HCT116 (cell line): ENCODE measurements at regions not wholly inside any gene's neighbourhood (a gene's known extent, or its start where the extent isn't known, plus 50 kb on each side); places are given as distances from the start of the nearest gene placed in this dataset.

Experiments used
- ATAC-seq: fragments of 200-7000 bp; cut with Tn5 transposase; 2 replicates; pipeline ENCODE4 v1.9.1; 2020; ENCODE audit warnings: mild to moderate bottlenecking, moderate library complexity
- BruUV-seq: library from RNA; stranded (reverse); fragments of 400-500 nt; replicated peaks from 2 replicates; lab custom pipeline; 2021; lab: Mats Ljungman, UMichigan
- CTCF ChIA-PET: fragments of 300-600 bp; sonication (Branson Sonifier 250); formaldehyde crosslinking; loops from one replicate; lab custom pipeline; 2021; ENCODE audit warnings: antibody characterized with exemption; lab: Charles Lee
- POLR2A ChIA-PET: fragments of 300-600, 350-600 bp; sonication (Branson Sonifier 250); formaldehyde crosslinking; loops from one replicate; lab custom pipeline; 2021; ENCODE audit warnings: antibody characterized with exemption; lab: Charles Lee
- RAD21 ChIA-PET, 2 experiments: fragments of 300-600 bp; sonication (Branson Sonifier 250); formaldehyde crosslinking; loops; one replicate each; lab custom pipeline; 2023; ENCODE audit warnings: low total read pairs in 2 of 2; ENCODE audit not compliant: uncharacterized antibody in 2 of 2, unreplicated experiment in 2 of 2, low non-redundant PET in 1 of 2; lab: Charles Lee
- DNase-seq: peaks from one replicate; pipeline ENCODE4 v3.0.0-alpha.2; 2010; ENCODE audit warnings: low read depth, low spot score
- H2AFZ ChIP-seq: fragments of 200-600 bp; shearing (Covaris generic), sonication (generic); 2 replicates; pipeline ENCODE4 v1.6.1; 2017; ENCODE audit warnings: low read depth, mixed run types, mixed read lengths, antibody characterized with exemption, low read length; ENCODE audit not compliant: poor library complexity, severe bottlenecking
- H3K27ac ChIP-seq: 2 replicates; pipeline ENCODE4 v1.5.1; 2012; ENCODE audit warnings: low read depth, low read length
- H3K27me3 ChIP-seq: fragments of 200-600 bp; sonication (generic); 2 replicates; pipeline ENCODE4 v1.6.1; 2016; ENCODE audit warnings: mixed run types, low read length, mixed read lengths; ENCODE audit not compliant: insufficient read depth
- H3K36me3 ChIP-seq, 2 experiments: fragments of 200-500 bp in 1 of 2; fragments of 200-600 bp in 1 of 2; sonication (Bioruptor generic) in 1 of 2; sonication (generic) in 1 of 2; 2 replicates each; pipeline versions ENCODE4 v1.5.1 to v1.6.1; 2014 to 2016; ENCODE audit warnings: low read length in 2 of 2, inconsistent platforms in 1 of 2, mixed read lengths in 1 of 2, mixed run types in 1 of 2; ENCODE audit not compliant: insufficient read depth in 2 of 2, control insufficient read depth in 1 of 2
- H3K4me1 ChIP-seq, 2 experiments: fragments of 200-600 bp in 1 of 2; sonication (generic) in 1 of 2; 2 replicates each; pipeline versions ENCODE4 v1.5.1 to v1.6.1; 2012 to 2017; ENCODE audit warnings: low read length in 2 of 2, inconsistent platforms in 1 of 2, mild to moderate bottlenecking in 1 of 2, mixed read lengths in 1 of 2, mixed run types in 1 of 2, moderate library complexity in 1 of 2; ENCODE audit not compliant: insufficient read depth in 2 of 2, control insufficient read depth in 1 of 2
- H3K4me2 ChIP-seq: fragments of 200-600 bp; sonication (generic); 2 replicates; pipeline ENCODE4 v1.6.1; 2017; ENCODE audit warnings: mixed run types, low read length, mixed read lengths
- H3K4me3 ChIP-seq, 2 experiments: fragments of 200-600 bp in 1 of 2; sonication (generic) in 1 of 2; replicated peaks in 1 of 2; 2 replicates each; pipeline ENCODE4 v1.5.1; 2011 to 2016; ENCODE audit warnings: low read length in 2 of 2, control low read depth in 1 of 2, low read depth in 1 of 2, mild to moderate bottlenecking in 1 of 2, mixed read lengths in 1 of 2, mixed run types in 1 of 2
- H3K79me2 ChIP-seq: fragments of 200-600 bp; sonication (generic); 2 replicates; pipeline ENCODE4 v1.6.1; 2017; ENCODE audit warnings: mild to moderate bottlenecking, mixed run types, low read length, moderate library complexity, mixed read lengths; ENCODE audit not compliant: insufficient read depth
- H3K9ac ChIP-seq: fragments of 200-600 bp; sonication (generic); 2 replicates; pipeline ENCODE4 v1.6.1; 2016; ENCODE audit warnings: low read length, mixed read lengths
- H3K9me2 ChIP-seq: fragments of 200-600 bp; sonication (generic), shearing (Covaris generic); 2 replicates; pipeline ENCODE4 v1.6.1; 2017; ENCODE audit warnings: mixed run types, mild to moderate bottlenecking, moderate library complexity; ENCODE audit not compliant: insufficient read depth
- H3K9me3 ChIP-seq, 2 experiments: fragments of 200-500 bp in 1 of 2; fragments of 200-600 bp in 1 of 2; sonication (Bioruptor generic) in 1 of 2; sonication (generic) in 1 of 2; 2 replicates each; pipeline ENCODE4 v1.6.1; 2014 to 2017; ENCODE audit warnings: low read length in 2 of 2, mixed read lengths in 2 of 2, inconsistent platforms in 1 of 2, low read depth in 1 of 2, mild to moderate bottlenecking in 1 of 2, mixed run types in 1 of 2, moderate library complexity in 1 of 2; ENCODE audit not compliant: control insufficient read depth in 1 of 2, insufficient read depth in 1 of 2
- H4K20me1 ChIP-seq: fragments of 200-600 bp; sonication (generic), shearing (Covaris generic); 2 replicates; pipeline ENCODE4 v1.6.1; 2017; ENCODE audit warnings: mixed run types, mild to moderate bottlenecking, moderate library complexity; ENCODE audit not compliant: insufficient read depth
- CBX3 ChIP-seq: IDR thresholded peaks from 2 replicates; pipeline ENCODE4 v1.6.1; 2012; ENCODE audit warnings: low read depth
- CEBPB ChIP-seq: IDR thresholded peaks from 2 replicates; pipeline ENCODE4 v1.6.1; 2012; ENCODE audit warnings: low read depth
- CTCF ChIP-seq, 3 experiments: fragments of 200-600 bp in 1 of 3; sonication (generic) in 1 of 3; IDR thresholded peaks in 2 of 3; conservative IDR thresholded peaks in 1 of 3; 2 replicates each; pipeline ENCODE4 v1.5.1; 2012 to 2017; ENCODE audit warnings: low read depth in 2 of 3, low read length in 2 of 3, antibody characterized with exemption in 1 of 3, borderline replicate concordance in 1 of 3, control low read depth in 1 of 3, mild to moderate bottlenecking in 1 of 3, mixed read lengths in 1 of 3, mixed run types in 1 of 3, moderate library complexity in 1 of 3; ENCODE audit not compliant: insufficient read depth in 1 of 3
- ELF1 ChIP-seq: IDR thresholded peaks from 2 replicates; pipeline ENCODE4 v1.6.1; 2012; ENCODE audit warnings: low read depth, borderline replicate concordance
- EZH2phosphoT487 ChIP-seq: fragments of 200-600 bp; IDR thresholded peaks from 2 replicates; pipeline ENCODE4 v1.6.1; 2018; ENCODE audit warnings: antibody characterized with exemption, borderline replicate concordance
- JUND ChIP-seq: IDR thresholded peaks from 2 replicates; pipeline ENCODE4 v1.6.1; 2012
- MAX ChIP-seq: IDR thresholded peaks from 2 replicates; pipeline ENCODE4 v1.6.1; 2012
- POLR2A ChIP-seq: IDR thresholded peaks from 2 replicates; pipeline ENCODE4 v1.7.0; 2011; ENCODE audit warnings: borderline replicate concordance; ENCODE audit not compliant: insufficient read depth, insufficient read length; ENCODE audit errors: extremely low read depth
- REST ChIP-seq: IDR thresholded peaks from 2 replicates; pipeline ENCODE4 v1.6.1; 2012; ENCODE audit warnings: low read depth
- SIN3A ChIP-seq: IDR thresholded peaks from 2 replicates; pipeline ENCODE4 v1.6.1; 2012; ENCODE audit warnings: low read depth
- SP1 ChIP-seq: IDR thresholded peaks from 2 replicates; pipeline ENCODE4 v1.6.1; 2012; ENCODE audit warnings: low read depth
- TCF7L2 ChIP-seq: IDR thresholded peaks from 2 replicates; pipeline ENCODE4 v1.7.0; 2011; ENCODE audit warnings: borderline replicate concordance, inconsistent platforms; ENCODE audit not compliant: insufficient read depth, insufficient read length; ENCODE audit errors: extremely low read depth
- YY1 ChIP-seq: IDR thresholded peaks from 2 replicates; pipeline ENCODE4 v1.6.1; 2011; ENCODE audit warnings: low read length, low read depth, moderate library complexity, mild to moderate bottlenecking; ENCODE audit not compliant: insufficient replicate concordance; ENCODE audit errors: extremely low read depth
- ZNF274 ChIP-seq: fragments of 200-500 bp; sonication (Bioruptor generic); IDR thresholded peaks from 2 replicates; pipeline ENCODE4 v1.6.1; 2014; ENCODE audit warnings: mild to moderate bottlenecking, low read depth, low read length, inconsistent platforms
- intact Hi-C: fragments of 100-400 bp; cut with micrococcal nuclease; formaldehyde crosslinking; loops from 2 replicates; pipeline ENCODE4 v1.10.0; 2022

- ATAC-seq (no peak), DNase-seq (no peak)
- H3K27ac ChIP-seq, result no peak overlapping the region
- RAD21 ChIA-PET, result no interaction called here
- POLR2A ChIA-PET, result no interaction called here
- H3K9ac ChIP-seq, result no peak overlapping the region
- H3K27me3 ChIP-seq, result peaks cover 34% of the 10 kb centered on the region
- H3K4me3 ChIP-seq, result no peak overlapping the region
- H3K36me3 ChIP-seq, result no peaks in the 10 kb centered on the region
- TF ChIP-seq YY1 (no peak), REST (no peak), JUND (no peak), EZH2phosphoT487 (no peak), POLR2A (no peak), CEBPB (no peak), CTCF (IDR thresholded peaks at IDR 0.05 in 2 of 3, conservative IDR thresholded peaks at IDR 0.05 in 1 of 3; ENCODE audit: borderline replicate concordance in 1 of 3, insufficient read depth in 1 of 3, low read depth in 2 of 3, low read length in 2 of 3) (no peak), ZNF274 (no peak), MAX (no peak), CBX3 (no peak), ELF1 (no peak), TCF7L2 (no peak), SIN3A (no peak), SP1 (no peak)
- no peaks in the 10 kb centered on the region for H3K9me2 ChIP-seq
- no peaks in the 10 kb centered on the region; a peak in 1 of 4 replicates for H3K4me1 ChIP-seq
- no peaks in the 10 kb centered on the region for H3K9me3 ChIP-seq
- no peak overlapping the region for H3K4me2 ChIP-seq
- CTCF ChIA-PET, result no interaction called here
- no peaks in the 10 kb centered on the region for H3K79me2 ChIP-seq
- no peak overlapping the region for H2AFZ ChIP-seq
- H4K20me1 ChIP-seq, result no peaks in the 10 kb centered on the region
- intact Hi-C loops, result no loop called here
- BruUV-seq, result no TSS peak
Measured at GRCh38 chr20:43384101-43384940, 73.4 kb upstream of the SRSF6 start.
